ENCODE measurements at regions not wholly inside any gene's neighbourhood (a gene's known extent, or its start where the extent isn't known, plus 50 kb on each side); places are given as distances from the start of the nearest gene placed in this dataset.
"Not testable (repeated sequence)": the region's sequence is repeated elsewhere in the genome, so short reads cannot be mapped to it uniquely, and the experiment has no call there.

- TF ChIP-seq ZFX (IDR thresholded peaks at IDR 0.05) (no peak), CTCF (conservative IDR thresholded peaks at IDR 0.05) (no peak)
- H3K27ac ChIP-seq = no peak overlapping the region
These were observed 206.1 kb downstream of the TUSC1 start for GRCh38 chr9:25472085-25472607.

GRCh38 chr9:25461416-25461815 lies 216.8 kb downstream of the TUSC1 start:
- H3K27ac ChIP-seq = no peak overlapping the region
- TF ChIP-seq ZFX (IDR thresholded peaks at IDR 0.05) = no peak

- TF ChIP-seq CTCF (conservative IDR thresholded peaks at IDR 0.05) (no peak), ZFX (IDR thresholded peaks at IDR 0.05) (no peak)
- no peak overlapping the region for H3K27ac ChIP-seq
These were observed 224.4 kb downstream of the TUSC1 start for GRCh38 chr9:25453875-25454274.

GRCh38 chr9:25449503-25449902 lies 228.7 kb downstream of the TUSC1 start:
- no peak overlapping the region for H3K27ac ChIP-seq
- TF ChIP-seq CTCF (conservative IDR thresholded peaks at IDR 0.05) = no peak
- TF ChIP-seq ZFX (IDR thresholded peaks at IDR 0.05) = no peak

GRCh38 chr9:25445721-25446120 lies 232.5 kb downstream of the TUSC1 start:
- H3K27ac ChIP-seq = not testable (repeated sequence)

GRCh38 chr9:25442526-25442925 lies 235.7 kb downstream of the TUSC1 start:
- no peak for TF ChIP-seq ZFX (IDR thresholded peaks at IDR 0.05)
- TF ChIP-seq CTCF (conservative IDR thresholded peaks at IDR 0.05) = no peak
- no peak overlapping the region for H3K27ac ChIP-seq

- no peak overlapping the region for H3K27ac ChIP-seq
- TF ChIP-seq CTCF (conservative IDR thresholded peaks at IDR 0.05) (no peak), ZFX (IDR thresholded peaks at IDR 0.05) (no peak)
These were observed 250.3 kb downstream of the TUSC1 start for GRCh38 chr9:25427898-25428297.

- TF ChIP-seq ZFX (IDR thresholded peaks at IDR 0.05) (no peak), CTCF (conservative IDR thresholded peaks at IDR 0.05) (no peak)
- H3K27ac ChIP-seq = no peak overlapping the region
These were observed 251.0 kb downstream of the TUSC1 start for GRCh38 chr9:25427290-25427689.

Data from C4-2B (cell line).